ENCODE measurements at regions not wholly inside any gene's neighbourhood (a gene's known extent, or its start where the extent isn't known, plus 50 kb on each side); places are given as distances from the start of the nearest gene placed in this dataset.

DNA sequence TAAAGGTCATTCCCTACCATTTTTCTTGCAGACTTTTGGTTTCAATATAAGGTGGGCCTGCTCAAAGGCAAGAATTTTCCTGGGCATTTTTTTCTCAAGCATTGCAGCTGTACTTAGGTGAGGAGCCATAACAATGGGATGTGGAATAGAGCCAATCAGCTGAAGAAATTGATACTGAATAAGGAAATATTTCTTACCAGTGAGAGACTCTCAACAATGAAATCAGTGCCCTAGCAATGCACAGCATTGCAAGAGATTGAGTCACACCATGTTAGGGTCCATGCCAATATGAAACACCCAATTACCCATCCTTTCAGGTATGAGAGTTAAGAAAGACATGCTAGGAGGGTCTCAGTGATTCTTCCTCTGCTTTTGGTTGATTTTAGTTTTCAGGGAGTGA lies 237.6 kb downstream of the SOX9 start:
- no peak for DNase-seq (ENCODE audit: low read depth)
- TF ChIP-seq, protein P1, sequence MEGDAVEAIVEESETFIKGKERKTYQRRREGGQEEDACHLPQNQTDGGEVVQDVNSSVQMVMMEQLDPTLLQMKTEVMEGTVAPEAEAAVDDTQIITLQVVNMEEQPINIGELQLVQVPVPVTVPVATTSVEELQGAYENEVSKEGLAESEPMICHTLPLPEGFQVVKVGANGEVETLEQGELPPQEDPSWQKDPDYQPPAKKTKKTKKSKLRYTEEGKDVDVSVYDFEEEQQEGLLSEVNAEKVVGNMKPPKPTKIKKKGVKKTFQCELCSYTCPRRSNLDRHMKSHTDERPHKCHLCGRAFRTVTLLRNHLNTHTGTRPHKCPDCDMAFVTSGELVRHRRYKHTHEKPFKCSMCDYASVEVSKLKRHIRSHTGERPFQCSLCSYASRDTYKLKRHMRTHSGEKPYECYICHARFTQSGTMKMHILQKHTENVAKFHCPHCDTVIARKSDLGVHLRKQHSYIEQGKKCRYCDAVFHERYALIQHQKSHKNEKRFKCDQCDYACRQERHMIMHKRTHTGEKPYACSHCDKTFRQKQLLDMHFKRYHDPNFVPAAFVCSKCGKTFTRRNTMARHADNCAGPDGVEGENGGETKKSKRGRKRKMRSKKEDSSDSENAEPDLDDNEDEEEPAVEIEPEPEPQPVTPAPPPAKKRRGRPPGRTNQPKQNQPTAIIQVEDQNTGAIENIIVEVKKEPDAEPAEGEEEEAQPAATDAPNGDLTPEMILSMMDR (conservative IDR thresholded peaks at IDR 0.05; ENCODE audit: low read depth, low read length): no peak
- H3K4me3 ChIP-seq (ENCODE audit: low read length): no peak overlapping the region

DNA sequence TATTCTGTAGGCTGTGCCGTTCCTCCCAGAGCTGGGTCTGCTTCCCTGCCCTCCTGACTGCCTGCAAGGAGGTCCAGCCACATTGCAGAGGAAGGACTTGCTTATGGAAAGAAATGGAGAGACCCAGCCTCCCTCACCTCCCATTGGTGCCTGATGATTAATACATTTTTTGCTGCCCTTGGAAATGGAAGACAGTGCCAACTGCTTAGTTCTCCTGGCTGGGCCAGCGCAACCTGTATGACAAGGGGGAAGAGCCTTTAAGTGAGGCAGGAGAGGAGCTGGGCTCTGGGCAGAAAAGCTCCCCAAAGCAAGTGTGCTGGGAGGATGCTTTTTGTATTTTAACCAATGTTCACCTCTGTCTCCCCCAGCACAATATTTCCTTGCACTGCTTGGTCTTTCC lies 238.5 kb downstream of the SOX9 start:
- TF ChIP-seq, protein P1 (conservative IDR thresholded peaks at IDR 0.05; ENCODE audit: low read depth, low read length): no peak
- no peak for DNase-seq (ENCODE audit: low read depth)
- no peak overlapping the region for H3K4me3 ChIP-seq (ENCODE audit: low read length)

DNA sequence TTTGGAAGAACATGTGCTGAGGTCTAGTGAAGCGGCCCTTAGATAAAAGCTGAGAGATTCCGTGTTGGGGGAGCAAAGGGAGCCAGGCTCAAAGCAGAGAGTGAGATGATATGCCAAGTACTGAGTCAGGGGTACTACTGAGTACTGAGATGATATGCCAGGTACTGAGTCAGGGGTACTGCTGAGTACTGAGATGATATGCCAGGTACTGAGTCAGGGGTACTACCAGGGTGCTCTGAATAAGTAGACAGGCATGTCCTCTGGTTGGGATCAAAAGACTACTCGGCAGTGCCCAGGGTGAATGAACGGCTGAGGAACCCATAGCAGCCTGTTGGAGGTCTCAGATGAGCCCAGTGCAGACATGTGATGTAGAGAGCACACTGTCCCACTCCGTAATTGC lies 239.0 kb downstream of the SOX9 start:
- TF ChIP-seq, protein P1 (conservative IDR thresholded peaks at IDR 0.05; ENCODE audit: low read depth, low read length): no peak
- DNase-seq (ENCODE audit: low read depth): no peak
- H3K4me3 ChIP-seq (ENCODE audit: low read length): no peak overlapping the region

DNA sequence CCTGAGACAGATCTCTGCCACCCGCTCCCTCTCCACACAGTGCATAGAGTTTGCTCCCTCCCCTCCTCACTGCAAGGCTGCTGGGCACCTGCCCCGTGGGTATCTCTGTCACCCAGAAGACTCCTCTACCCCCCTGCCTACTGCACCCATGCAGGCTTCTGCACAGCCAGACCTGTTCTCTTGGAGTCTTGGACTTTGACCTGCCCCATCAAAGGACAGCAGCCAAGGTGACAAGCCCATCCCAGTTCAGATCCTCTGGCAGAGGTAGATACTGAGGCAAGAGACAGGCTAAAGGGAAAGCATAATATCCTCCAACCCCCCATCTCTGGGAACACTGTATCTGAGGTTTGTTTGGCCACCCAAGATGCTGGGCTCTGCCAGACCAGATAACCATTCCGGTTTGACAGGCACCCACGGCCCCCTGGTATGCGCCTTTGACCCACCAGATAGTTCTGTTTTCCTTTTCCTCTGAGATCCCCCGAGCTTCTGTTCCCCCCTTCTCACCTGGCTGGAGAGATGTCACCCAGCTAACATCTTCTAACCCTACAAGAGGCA lies 239.6 kb downstream of the SOX9 start:
- H3K4me3 ChIP-seq (ENCODE audit: low read length): no peak overlapping the region
- no peak for DNase-seq (ENCODE audit: low read depth)
- TF ChIP-seq, protein P1 (conservative IDR thresholded peaks at IDR 0.05; ENCODE audit: low read depth, low read length): no peak

DNA sequence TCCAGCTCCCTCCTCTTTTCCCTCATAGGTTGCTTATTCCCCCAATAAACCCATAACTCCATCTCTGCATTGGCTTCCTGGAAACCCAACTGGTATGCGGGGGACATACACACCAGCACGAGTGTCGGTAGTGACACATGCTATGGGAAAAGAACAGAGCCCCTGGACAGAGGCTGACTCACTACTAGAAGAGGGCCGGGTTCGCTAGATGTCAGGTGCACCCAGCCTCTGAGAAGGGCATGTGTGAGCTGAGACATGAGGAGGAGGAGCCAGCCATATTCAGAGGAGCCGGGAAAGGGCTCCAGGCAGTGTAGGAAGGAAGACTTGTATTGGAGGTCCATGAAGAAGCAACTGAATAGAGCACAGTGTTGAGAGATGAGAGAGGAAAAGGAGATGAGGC lies 241.1 kb downstream of the SOX9 start:
- TF ChIP-seq, protein P1 (conservative IDR thresholded peaks at IDR 0.05; ENCODE audit: low read depth, low read length): no peak
- H3K4me3 ChIP-seq (ENCODE audit: low read length): no peak overlapping the region
- DNase-seq (ENCODE audit: low read depth): no peak

DNA sequence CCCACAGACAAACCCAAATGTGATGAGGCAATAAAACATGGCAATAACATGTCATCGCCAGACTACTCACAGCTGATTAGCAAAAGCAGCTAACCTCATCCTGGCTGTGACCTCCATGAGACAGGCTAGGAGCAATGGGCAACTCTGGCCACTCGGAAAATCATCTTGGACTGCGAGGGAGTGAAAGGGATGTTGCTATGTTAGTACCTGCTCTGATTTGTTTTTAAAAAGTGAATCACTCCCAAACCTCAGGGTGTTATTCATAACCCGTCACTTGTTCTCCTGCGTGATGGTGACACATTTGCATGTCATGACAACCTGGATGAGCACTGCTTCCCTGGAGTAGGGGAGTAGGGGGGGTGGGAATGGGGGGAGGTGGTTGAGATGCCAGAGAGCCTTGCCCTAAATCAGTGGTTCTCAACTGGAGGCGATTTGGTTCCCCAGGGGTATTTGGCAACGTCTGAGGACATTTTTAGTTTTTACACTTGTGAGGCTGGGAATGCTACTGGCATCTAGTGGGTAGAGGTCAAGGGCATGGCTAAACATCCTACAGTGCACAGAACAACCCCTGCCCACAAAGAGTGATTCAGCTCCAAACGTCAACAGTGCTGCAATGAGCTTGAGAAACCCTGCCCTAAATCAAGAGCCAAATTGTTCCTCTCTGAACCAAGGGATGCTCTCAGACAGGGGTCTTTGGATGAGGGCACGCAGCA lies 241.7 kb downstream of the SOX9 start:
- TF ChIP-seq, protein P1 (conservative IDR thresholded peaks at IDR 0.05; ENCODE audit: low read depth, low read length): no peak
- no peak overlapping the region for H3K4me3 ChIP-seq (ENCODE audit: low read length)
- no peak for DNase-seq (ENCODE audit: low read depth)

DNA sequence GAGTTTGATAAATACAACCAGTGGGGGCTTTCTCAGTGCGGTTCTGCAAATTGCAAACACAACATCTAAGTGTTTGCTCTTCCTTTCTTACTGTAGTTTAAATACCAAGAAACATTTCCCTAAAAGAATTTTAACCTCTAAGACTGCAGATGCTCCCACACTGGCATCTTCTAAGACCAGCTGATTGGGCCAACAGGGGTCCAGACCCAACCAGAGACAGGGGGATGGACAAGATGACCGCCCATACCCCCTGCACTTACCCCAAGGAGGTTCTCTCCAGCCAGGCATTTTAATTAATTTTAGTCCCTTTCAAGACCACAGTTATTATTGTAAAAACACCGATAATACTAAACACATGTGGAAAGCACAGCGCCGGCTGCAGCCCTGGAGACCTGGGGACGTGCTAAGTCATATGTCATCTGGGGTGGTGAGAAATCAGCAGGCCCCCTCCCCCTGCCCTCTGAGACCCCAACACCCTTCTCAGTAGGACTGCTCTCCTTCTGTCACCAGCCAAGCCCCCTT lies 242.3 kb downstream of the SOX9 start:
- TF ChIP-seq, protein P1 (conservative IDR thresholded peaks at IDR 0.05; ENCODE audit: low read depth, low read length): no peak
- DNase-seq (ENCODE audit: low read depth): no peak
- no peak overlapping the region for H3K4me3 ChIP-seq (ENCODE audit: low read length)
